ENCODE measurements at regions not wholly inside any gene's neighbourhood (a gene's known extent, or its start where the extent isn't known, plus 50 kb on each side); places are given as distances from the start of the nearest gene placed in this dataset.
"Not testable (repeated sequence)": the region's sequence is repeated elsewhere in the genome, so short reads cannot be mapped to it uniquely, and the experiment has no call there.

DNA sequence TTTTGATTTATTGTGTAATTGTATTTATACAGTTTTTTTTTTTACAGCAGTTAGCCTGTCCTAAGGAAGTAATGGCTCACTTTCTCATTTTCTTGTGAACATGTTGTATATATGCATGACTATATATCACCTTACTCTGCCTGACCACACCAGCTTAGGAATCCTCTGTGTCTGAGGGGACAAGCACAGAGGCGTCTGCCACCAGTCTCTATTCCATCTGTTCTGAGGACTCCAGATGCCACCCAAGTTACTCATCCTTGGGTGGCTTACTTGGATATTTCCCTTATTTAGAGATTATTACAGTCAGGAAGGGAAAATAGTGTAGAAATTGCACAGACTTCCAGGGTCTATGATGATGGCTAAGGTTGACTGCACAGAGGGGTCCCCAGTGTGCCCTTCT is 256.3 kb upstream of the C9orf72 start:
- DNase-seq, result no peak

DNA sequence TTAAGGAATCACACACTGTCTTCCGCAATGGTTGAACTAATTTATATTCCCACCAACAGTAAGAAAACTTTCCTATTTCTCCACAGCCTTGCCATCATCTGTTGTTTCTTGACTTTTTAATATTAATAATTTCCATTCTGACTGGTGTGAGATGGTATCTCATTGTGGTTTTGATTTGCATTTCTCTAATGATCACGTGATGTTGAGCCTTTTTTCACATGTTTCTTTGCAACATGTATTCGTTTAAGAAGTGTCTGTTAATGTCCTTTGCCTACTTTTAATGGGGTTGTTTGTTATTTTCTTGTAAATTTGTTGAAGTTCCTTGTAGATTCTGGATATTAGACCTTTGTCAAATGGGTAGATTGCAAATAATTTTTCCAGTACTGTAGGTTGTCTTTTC is 258.8 kb upstream of the C9orf72 start:
- not testable (repeated sequence) for DNase-seq

DNA sequence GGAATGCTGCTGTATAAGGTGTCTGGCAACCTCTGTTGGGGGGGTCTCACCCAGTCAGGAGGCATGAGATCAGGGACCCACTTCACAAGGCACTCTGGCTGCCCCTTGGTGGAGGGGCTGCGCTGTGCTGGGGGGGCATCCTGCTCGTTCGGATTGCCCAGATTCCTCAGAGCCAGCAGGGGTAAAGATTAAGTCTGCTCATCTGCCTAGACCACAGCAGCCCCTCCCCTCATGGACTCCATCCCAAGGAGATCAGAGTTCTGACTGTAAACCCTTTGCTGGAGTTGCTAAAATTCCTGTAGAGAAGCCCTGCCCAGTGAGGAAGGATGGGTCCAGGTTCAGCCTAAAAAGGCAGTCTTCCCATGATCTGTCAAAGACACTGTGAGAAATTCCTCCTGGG is 262.0 kb upstream of the C9orf72 start:
- DNase-seq, result no peak

DNA sequence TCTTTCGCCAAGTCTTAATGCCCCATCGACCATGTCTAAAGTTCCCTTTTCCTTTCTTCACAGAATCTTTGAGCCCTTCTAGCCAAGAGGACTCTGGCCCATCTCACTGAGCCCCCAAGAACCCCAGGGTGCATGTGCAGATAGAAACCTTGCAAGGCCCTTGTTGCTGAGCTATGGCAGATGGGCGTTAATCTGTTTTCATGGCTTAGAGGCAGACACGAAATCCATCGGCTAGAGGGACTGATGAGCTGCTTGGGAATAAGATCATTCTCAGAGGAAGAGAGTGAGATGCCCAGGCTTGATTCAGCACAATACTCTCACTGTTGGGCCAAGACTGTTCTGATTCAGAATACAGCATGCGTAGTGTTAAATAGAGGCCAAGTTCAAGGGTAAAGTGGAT is 262.5 kb upstream of the C9orf72 start:
- DNase-seq, result no peak

DNA sequence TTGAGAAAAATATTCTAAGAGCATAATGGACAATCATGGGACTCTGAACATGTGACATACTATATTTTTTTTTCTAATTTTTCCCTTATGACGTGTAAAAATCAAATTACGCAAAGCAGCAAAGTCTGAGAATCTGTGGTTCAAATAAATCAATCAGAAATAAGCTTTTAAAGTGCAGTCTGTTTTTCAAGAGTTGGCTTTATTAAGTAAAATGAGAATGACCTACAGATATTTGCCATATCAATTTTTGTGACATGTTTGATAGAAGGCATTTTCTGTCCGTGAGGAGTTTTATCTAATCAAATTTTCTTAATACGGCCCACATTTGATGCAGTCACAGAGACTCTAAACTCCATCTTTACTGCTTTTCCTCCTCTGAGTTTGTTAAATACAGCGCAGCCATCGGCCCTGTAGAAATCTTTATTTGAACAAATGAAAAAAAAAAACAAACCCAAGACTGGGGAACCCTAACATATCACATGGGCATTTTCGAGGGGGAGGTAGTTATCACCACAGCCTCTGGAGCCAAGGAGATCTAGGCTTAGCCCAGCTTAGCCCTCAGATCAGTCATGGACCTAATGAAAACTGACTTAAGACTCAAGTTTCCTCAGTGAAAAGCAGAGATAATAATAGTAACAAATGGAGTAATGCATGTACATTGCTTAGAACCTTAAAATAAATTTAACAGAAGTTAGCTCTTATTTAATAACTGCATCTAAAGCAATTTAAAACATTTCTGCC is 263.6 kb upstream of the C9orf72 start:
- DNase-seq, result no peak

DNA sequence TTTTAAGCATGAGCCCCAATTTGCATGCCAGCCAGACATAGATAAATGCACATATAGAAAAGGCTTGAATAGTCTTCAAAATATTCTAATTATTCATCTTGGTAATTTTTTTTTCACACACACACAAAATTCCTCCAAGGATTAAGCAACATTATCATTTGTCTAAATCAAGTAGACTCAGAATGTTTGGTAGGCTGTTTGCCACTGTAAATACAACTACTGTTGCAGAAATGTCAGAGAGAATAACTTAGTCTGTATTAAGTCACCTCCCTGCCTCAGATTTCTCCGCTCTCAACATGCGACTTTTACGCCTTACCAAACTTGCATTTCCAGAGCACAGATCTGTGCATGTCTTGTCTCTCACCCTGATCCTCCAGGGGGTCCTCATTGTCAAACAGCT is 265.6 kb upstream of the C9orf72 start:
- no peak for DNase-seq

DNA sequence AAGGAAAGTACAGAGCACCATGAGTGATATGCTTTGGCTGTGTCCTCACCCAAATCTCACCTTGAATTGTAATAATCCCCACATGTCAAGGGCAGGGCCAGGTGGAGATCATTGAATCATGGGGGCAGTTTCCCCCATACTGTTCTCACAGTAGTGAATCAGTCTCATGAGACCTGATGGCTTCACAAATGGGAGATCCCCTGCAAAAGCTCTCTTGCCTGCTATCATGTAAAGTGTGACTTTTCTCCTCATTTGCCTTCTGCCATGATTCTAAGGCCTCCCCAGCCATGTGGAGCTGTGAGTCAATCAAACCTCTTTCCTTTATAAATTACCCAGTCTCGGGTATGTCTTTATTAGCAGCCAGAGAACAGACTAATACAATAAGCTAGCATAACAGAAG is 266.5 kb upstream of the C9orf72 start:
- not testable (repeated sequence) for DNase-seq

DNA sequence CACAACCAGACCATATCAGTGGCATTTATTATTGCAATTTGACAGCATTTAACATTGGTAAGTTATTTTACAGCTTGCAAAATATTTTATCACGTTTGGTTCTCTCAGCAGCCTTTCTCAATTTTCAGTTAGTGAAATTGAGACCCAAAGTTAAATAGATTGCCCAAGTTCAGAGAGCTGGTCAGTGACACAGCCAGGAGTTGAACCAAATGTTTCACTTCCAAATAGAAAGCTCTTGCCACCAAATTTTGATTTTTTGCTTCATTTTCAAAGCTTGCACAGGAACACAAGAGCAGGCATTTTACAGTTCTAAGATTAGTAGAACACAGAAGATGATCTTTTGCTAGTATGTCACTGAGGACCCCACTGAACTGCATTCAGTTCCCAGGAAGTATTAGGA is 271.5 kb upstream of the C9orf72 start:
- no peak for DNase-seq

DNA sequence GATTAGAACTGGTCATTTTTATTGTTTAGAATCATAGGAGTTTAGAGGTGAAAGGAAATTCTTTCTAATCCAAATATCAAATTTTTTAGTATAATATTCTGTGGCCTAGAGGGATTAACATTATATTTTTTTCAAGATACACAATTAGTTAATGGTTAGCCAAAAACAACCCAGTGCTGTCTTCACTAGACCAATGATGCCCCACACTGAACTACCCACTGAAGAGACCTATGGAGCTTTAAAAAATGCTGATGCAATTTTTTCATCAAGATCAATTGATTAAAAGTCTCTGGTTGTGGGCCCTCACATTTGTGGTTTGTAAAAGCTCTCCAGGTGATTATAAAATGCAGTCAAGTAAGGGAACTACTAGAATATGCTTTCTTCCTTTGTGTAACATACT is 274.1 kb upstream of the C9orf72 start:
- no peak for DNase-seq

DNA sequence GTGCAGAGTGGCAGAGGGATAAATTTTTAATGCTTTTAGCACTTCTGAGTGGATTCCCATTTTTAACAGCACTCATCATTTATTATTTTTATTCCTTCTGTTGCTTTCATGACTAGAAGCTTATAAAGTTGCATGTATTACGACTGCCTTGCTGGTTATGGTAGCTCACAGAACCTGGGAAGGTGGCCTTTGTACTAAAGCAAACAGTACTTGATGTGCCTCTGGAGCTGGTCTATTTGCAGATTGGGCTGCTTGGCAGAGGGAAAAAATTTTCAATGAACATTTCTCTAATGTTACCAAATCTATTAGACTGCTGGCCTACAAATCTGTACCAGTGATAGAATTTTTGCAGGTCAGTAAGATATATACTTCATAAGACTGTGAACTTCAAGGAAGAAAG is 274.5 kb upstream of the C9orf72 start:
- DNase-seq, result no peak

DNA sequence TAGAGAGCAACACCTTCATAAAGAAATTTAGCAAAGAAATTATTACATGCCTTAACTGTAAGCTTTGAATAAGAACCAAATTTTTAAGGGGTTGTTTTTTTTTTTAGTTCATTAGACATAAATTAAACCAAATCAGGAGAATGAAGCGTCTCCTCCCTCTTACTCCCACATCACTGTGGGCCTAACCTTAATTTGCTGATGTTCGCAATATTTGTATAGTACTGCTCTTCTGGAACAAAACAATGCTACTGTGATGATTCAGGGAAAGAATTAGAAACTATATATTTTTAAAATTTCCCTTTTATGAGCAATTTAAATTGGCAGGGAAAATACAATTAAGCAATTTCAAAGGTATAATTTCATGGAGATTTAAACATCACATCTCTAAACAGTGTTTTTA is 275.0 kb upstream of the C9orf72 start:
- DNase-seq, result no peak

DNA sequence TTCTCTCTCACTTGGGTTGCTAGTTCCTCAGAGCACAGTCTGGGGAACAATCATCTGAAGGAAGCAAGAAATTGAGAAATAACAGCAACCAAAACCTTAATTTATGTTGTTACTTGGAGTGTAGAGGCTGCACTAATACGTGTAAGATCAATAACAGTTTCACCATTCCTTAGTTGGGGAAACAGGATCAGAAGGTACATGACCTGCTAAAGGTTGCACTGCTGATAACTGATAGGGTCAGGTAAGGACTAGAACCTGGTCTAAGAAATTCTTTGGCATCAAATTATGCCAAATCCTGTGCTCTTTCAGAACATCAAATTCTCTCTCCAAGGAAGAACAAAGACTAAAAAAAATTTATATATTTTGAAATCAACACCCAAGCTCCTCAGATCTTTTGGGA is 278.6 kb upstream of the C9orf72 start:
- no peak for DNase-seq

DNA sequence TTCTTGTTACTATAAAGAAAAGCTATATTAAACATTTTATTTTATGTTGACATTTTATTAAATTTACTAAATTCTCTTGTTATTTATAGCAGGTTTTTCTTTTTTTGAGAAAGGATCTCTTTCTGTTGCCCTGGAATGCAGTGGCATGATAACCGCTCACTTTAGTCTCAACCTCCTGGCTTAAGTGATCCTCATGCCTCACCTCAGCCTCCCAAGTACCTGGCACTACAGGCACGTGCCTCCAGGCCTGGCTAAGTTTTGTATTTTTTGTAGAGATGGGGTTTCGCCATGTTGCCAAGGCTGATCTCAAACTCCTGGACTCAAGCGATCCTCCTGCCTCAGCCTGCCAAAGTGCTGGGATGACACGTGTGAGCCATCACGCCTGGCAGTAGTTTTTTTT is 280.2 kb upstream of the C9orf72 start:
- DNase-seq, result no peak

DNA sequence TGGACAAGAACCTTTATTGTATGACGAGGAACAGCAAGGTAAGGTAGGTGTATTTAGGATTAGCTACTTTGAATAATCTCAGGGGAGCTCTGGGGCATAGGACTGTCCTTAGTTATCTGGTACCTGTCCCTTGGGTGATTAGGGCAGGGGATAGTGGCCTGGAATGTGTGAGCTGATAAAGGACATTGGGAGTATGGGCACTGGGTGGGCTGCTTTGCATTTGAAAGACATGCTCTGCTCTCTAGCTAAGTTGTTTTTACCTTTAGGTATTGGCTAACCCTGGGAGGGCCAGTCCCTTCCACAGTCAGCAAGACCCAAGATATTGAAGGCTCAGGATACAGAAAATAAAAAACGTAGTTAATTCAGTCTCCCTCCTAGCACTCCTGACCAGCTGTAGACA is 282.8 kb upstream of the C9orf72 start:
- DNase-seq, result no peak

DNA sequence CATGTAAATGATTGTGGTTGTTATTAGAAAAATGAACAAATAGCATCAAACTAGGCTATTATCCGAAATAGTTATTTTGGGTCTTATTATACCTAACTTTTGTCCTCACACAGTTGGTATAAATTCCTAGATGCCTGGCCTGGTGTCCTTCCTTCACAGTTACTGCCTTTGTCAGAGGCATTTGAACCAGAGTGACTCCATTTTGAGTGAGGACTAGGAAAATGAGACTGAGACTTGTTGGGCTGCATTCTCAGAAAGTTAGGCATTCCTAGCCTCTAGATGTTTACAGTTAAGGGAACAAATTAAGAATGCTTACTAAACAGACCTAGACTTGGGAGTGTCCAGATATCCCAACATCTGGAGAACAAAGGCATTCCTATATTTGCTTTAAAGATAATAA is 283.5 kb upstream of the C9orf72 start:
- DNase-seq, result no peak

DNA sequence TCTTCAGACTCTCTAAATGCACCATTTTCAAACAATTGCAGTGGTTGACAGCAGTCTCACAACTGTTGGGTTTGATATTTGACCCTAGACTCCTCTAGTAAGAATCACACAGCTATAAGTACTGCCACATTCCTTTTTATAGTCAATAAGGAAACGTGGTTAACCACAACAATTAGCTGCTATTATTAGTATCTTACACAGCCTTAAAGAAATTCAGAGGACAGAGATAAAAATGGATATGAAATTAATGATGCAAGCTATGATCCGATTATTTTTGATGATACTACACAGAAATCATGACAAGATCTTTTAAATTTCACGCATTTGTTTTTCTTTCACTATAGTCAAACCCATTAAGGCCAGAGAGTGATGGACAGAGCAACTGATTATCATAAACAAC is 288.6 kb upstream of the C9orf72 start:
- DNase-seq, result no peak

DNA sequence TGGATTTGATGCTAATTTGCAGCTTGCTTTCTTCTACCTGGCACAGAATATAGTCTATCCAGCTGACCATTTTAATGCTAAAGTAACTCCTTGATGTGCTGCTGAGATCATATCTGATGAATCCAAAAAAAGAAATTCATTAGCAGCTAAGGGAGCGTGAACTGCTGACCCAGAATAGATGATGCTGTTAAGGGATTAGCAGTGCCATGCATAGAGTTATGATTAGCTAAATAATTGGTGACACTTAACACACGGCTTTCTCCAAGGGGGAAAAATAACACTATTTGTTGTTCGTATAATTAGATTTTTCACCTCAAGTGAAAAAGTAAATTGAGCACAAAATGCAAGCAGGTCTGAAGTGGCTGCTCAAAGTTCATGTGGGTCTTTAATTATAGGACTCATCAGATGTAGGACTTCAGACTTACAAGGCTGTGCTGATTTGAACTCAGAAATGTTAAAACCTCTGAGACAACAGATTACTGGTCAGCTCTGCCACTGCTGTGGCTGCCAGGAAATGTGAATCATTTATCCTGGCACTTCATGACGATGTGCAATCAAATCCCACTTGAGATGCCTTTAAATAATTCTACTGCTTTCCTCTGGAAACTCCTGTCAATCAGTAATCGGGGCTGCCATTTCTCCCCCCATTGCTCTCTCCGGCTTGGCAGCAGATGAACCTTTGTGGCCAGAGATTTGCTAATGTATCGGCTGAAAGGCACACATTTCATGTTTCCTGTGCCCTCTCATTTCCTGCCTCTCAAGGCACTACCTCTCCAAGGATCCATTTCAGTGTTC is 291.6 kb upstream of the C9orf72 start:
- DNase-seq, result no peak

DNA sequence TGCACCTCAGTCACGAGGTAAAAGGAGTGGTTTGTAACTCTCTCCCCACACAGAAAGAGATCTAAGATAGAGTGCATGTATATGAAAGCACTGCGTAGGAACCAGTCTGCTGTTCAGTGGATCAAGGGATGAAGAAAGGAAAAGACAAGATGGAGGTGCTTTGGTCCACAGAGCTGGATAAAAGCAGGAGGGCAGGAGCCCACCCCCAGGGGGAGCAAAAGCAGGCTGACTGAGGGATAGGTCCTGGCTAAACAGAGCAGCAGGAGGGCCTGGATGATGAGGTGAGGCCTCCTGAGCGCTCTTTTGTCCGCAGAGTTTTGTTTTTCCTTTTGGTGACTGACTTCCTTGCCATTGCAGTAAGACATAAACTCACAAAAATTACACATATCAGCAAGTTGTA is 293.5 kb upstream of the C9orf72 start:
- no peak for DNase-seq

DNA sequence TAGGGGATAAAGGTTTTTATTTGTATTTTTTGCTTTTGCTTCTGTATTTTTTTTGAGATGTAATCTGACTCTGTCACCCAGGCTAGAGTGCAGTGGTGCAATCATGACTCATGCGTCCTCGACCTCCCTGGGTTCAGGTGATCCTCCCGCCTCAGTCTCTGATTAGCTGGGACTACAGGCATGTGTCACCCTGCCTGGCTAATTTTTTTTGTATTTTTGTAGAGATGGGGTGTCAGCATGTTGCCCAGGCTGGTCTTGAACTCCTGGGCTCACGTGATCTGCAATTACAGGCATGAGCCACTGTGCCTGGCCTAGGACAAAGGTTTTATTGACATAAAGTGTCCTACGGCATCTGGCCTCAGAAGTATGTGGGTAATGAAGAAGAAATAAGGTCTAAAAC is 297.1 kb upstream of the C9orf72 start:
- DNase-seq, result no peak

DNA sequence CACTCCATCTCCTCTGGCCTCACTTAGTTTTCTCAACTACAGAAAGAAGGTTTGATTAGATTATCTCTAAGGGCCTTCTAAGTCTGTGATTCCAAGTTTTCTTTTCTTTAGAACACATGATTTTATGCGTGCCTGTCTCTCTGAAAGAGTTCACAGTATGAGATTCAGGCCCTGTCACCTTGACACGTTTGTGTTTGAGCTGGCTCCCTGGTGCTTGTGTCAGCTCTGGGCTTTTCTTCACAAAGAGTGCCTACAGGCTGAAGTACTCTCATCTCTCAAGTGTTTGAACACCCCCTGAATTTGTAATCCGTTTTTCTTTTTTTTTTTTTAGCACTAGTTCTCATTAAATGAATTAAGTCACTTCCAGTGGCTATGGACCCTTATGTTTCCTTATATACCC is 306.9 kb upstream of the C9orf72 start:
- DNase-seq, result no peak

DNA sequence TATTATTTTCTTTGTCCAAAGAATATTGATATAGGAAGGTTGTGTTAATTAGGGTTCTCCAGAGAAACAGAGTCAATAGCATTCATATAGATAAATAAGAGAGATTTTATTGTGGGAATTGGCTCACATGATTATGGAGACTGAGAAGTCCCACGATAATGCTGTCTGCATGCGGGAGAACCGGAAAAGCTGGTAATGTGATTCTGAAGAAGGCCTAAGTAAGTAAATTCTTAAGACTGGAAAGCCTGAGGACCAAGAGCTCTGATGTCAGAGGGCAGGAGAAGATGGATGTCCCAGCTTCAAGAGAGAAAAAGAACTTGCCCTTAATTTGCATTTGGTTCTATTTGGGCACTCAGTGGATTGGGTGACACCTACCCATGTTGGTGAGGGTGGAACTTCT is 307.4 kb upstream of the C9orf72 start:
- DNase-seq, result no peak

DNA sequence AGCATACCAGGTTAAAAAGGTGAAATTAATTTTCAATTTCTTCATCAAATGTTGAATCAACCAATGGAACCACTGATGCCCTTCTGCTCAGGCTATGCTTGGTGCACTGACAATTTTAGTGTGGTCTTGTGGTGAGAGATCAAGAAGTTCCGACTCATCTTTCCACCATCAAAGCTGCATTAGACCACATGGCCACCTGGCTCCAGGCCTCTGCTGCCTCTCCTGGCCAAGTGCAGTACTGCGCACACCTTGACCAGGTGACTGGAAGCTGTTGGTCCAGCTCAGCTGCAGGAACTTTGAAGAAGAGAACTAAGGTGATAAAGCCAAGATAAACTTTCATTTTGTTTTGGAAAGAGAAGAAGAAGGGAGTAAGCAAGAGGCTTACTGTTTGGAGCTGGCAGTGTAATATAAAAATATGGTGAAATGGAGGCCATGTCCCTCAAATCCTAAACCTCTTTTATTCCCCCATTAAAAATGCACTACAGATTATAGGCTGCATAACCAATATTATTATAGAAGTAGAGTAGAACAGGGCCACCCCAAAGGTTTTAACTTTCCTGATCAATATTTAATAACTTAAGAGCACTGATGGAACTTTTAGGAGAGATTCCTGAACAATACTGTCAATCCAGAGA is 315.5 kb upstream of the C9orf72 start:
- DNase-seq, result no peak

DNA sequence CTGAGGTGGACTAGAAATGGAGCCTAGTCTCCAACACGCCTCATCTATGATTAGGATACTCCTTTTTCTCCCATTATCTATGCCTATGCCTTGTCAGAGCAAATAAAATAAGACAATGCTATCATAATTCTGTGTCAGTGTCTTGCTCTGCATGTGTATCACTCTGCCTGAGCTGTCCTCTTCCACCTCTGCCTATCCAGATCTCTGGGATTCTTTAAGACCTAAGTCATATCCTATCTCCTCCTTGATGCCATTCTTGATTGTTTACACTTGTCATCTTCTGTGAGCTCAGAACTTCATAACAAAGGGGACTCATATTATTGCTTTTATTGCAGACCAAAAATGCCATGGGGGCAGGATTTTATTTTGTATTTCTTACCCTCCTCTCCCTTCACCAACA is 351.2 kb upstream of the C9orf72 start:
- DNase-seq, result no peak

DNA sequence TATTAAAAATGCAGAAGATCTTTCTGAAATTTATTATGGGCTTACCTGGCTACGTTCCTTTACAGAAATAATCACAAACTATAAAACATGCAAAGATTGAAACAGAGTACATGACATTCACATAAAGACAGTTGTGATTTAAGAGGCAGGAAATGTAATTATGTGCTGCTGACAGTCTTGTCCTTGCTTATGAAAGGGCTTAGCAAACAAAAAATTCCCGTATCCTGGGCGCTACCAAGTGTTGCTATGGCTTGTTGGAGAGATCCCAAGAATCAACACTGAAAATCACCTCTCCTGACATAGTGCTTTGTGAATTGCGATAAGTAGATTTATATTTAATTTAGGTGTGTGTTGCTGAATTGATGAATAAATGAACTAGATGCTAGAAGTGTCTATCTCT is 352.5 kb upstream of the C9orf72 start:
- DNase-seq, result no peak
